ENCODE measurements at regions not wholly inside any gene's neighbourhood (a gene's known extent, or its start where the extent isn't known, plus 50 kb on each side); places are given as distances from the start of the nearest gene placed in this dataset.

DNA sequence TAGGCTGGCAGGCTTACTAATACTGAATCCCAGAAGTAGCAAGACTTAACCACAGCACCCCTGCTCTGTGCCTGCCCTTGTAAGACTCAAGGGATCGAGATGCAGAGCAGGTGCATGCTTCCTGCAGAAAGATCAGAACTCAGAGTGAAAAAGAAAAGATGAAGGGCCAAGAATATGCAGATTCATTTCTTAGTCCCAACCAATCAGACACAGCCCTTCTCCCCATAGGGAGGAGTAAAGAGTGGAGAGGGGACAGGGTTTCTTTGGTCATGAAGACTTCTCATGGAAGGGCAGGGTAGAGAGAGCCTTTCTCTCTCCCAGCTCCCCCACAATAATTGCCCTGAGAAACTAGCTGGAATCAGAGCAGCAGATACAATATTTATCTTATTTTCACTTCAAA lies 105.6 kb upstream of the MB21D2 start:
- Histone ChIP-seq H3K4me3 (ENCODE audit: extremely low read depth in 1 of 4, insufficient read depth in 2 of 4, low read depth in 3 of 4, low read length in 4 of 4) (no peak overlapping the region), H4K8ac (ENCODE audit: extremely low read depth, insufficient read depth, low read length) (no peak overlapping the region), H2AK5ac (ENCODE audit: low read depth, low read length) (no peak overlapping the region), H4K20me1 (replicated peaks in 1 of 2; ENCODE audit: control insufficient read depth in 1 of 2, insufficient read depth in 2 of 2, low read length in 2 of 2) (no peaks in the 10 kb centered on the region), H2BK12ac (ENCODE audit: low read depth, low read length) (no peak overlapping the region), H3K14ac (ENCODE audit: insufficient read length) (no peak overlapping the region), H2BK20ac (ENCODE audit: low read length) (no peak overlapping the region), H2AFZ (ENCODE audit: low read length) (no peak overlapping the region), H3K4me2 (ENCODE audit: insufficient read depth in 1 of 2, low read depth in 2 of 2, low read length in 2 of 2) (no peak overlapping the region), H2BK5ac (ENCODE audit: low read depth, low read length) (no peak overlapping the region), H3K4me1 (replicated peaks in 1 of 4; ENCODE audit: control insufficient read depth in 3 of 4, insufficient read depth in 4 of 4, low read length in 3 of 4) (no peaks in the 10 kb centered on the region; a peak in 1 of 7 replicates), H3K79me2 (ENCODE audit: control insufficient read depth in 1 of 2, insufficient read depth in 2 of 2, low read length in 2 of 2) (no peaks in the 10 kb centered on the region), H2BK15ac (ENCODE audit: low read length) (no peak overlapping the region), H3K23ac (ENCODE audit: insufficient read length) (no peak overlapping the region), H3K9me3 (ENCODE audit: insufficient read depth in 2 of 2, low read depth in 1 of 2, low read length in 1 of 2) (no peaks in the 10 kb centered on the region), H3K56ac (replicated peaks; ENCODE audit: insufficient read length, low read depth, low read length) (no peak overlapping the region), H4K5ac (ENCODE audit: insufficient read length, low read depth, low read length) (no peak overlapping the region), H4K91ac (replicated peaks; ENCODE audit: insufficient read length, low read length) (no peak overlapping the region), H3K36me3 (ENCODE audit: control insufficient read depth in 2 of 4, insufficient read depth in 4 of 4, low read length in 3 of 4) (no peaks in the 10 kb centered on the region), H3K23me2 (ENCODE audit: low read depth, low read length) (no peaks in the 10 kb centered on the region), H3K27me3 (replicated peaks in 1 of 4; ENCODE audit: control insufficient read depth in 3 of 4, extremely low read depth in 1 of 4, insufficient read depth in 3 of 4, low read length in 3 of 4) (no peaks in the 10 kb centered on the region), H3K9ac (replicated peaks in 1 of 4; ENCODE audit: extremely low read depth in 1 of 4, low read depth in 3 of 4, low read length in 3 of 4) (no peak overlapping the region), H3K18ac (ENCODE audit: extremely low read depth, low read length) (no peak overlapping the region), H2BK120ac (replicated peaks; ENCODE audit: low read depth, low read length) (no peak overlapping the region), H3K79me1 (ENCODE audit: low read depth, low read length) (no peaks in the 10 kb centered on the region), H3K4ac (replicated peaks; ENCODE audit: insufficient read length, low read depth, low read length) (no peak overlapping the region), H3K27ac (ENCODE audit: low read depth, low read length) (no peak overlapping the region)
- CTCF ChIA-PET (ENCODE audit: partially characterized antibody): interaction anchor here (1.2 to 2.8 kb wide), 3 partner anchors 10 to 207 kb away, joined by 3 to 12 read pairs (median 5); no protein-coding TSS in a partner anchor
- FAIRE-seq (no peak), DNase-seq (ENCODE audit: low read depth in 1 of 2, low spot score in 2 of 2) (no peak)
- POLR2A ChIA-PET (ENCODE audit: partially characterized antibody): no interaction called here
- WGBS, 2 experiments (ENCODE audit: extremely low coverage in 1 of 2, insufficient coverage in 1 of 2, insufficient read length in 1 of 2, insufficient replicate concordance in 2 of 2, low coverage in 1 of 2, low lambda C conversion rate in 2 of 2, missing lambda C conversion rate in 1 of 2): 88% methylated on average over 1 of the region's 1 CpG; no CpG with 5 or more reads in 1 of the 2 experiments
- TF ChIP-seq EGR1 (IDR thresholded peaks at IDR 0.05; ENCODE audit: borderline replicate concordance, low read depth, low read length) (no peak), JUN (IDR thresholded peaks at IDR 0.05; ENCODE audit: low read depth, low read length) (no peak), GTF2F1 (IDR thresholded peaks at IDR 0.05; ENCODE audit: borderline replicate concordance, low read depth, low read length) (no peak), BRCA1 (IDR thresholded peaks at IDR 0.05; ENCODE audit: low read depth, low read length) (no peak)
